ENCODE measurements at regions not wholly inside any gene's neighbourhood (a gene's known extent, or its start where the extent isn't known, plus 50 kb on each side); places are given as distances from the start of the nearest gene placed in this dataset.

DNA sequence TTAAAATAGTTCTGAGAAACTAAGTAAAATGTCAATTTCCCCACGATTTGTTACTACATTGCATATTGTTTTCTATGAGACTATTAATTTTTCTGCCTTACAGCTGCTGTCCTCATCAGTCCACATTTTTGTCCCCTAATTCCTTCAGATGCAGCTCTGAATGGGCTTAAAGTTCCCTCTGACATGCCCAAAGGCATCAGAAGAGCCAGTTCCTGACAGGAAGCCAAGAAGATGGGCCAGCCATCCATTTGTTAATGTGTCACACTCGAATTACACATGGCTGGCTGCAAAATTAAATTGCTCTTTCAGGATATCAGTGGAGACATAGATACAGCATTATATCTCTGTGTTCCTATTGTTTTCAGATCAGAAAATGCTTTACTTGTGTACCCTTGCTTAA, 1223.0 kb downstream of the EPHA7 start:
- Histone ChIP-seq H3K27me3 (ENCODE audit: control insufficient read depth in 3 of 3, insufficient read depth in 3 of 3, low read length in 3 of 3) (no peaks in the 10 kb centered on the region), H3K27ac (ENCODE audit: low read depth, low read length) (no peak overlapping the region), H3K9me3 (ENCODE audit: control insufficient read depth in 3 of 3, low read length in 3 of 3) (no peaks in the 10 kb centered on the region), H3K4me1 (ENCODE audit: control insufficient read depth in 3 of 3, insufficient read depth in 3 of 3, low read length in 3 of 3) (no peaks in the 10 kb centered on the region), H3K36me3 (ENCODE audit: control insufficient read depth in 3 of 3, insufficient read depth in 3 of 3, low read length in 3 of 3) (no peaks in the 10 kb centered on the region), H3K9ac (ENCODE audit: low read depth in 1 of 3, low read length in 3 of 3) (no peak overlapping the region), H3K4me3 (ENCODE audit: low read length in 3 of 3) (no peak overlapping the region)

DNA sequence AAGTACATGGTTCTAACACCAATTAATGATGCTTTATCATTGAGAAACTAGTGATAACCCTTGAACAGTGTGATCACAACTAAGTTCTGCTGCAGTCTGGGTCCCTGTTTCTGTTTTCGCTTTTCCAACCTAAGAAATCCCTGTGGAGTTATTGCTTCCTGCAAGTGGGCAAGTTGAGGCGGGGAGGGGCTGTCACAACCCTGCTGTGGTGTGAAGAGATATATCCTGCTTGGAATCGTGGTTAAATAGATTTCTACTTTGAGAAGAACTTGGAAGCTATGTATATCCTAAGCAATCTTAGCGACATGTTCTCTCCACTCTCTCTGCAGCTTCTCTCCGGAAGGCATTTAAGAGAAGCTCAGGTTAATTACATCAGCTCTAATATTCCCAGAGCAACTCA, 1223.6 kb downstream of the EPHA7 start:
- Histone ChIP-seq H3K36me3 (ENCODE audit: control insufficient read depth in 3 of 3, insufficient read depth in 3 of 3, low read length in 3 of 3) (no peaks in the 10 kb centered on the region), H3K9me3 (ENCODE audit: control insufficient read depth in 3 of 3, low read length in 3 of 3) (no peaks in the 10 kb centered on the region), H3K4me3 (ENCODE audit: low read length in 3 of 3) (no peak overlapping the region), H3K27ac (ENCODE audit: low read depth, low read length) (no peak overlapping the region), H3K27me3 (ENCODE audit: control insufficient read depth in 3 of 3, insufficient read depth in 3 of 3, low read length in 3 of 3) (no peaks in the 10 kb centered on the region), H3K9ac (ENCODE audit: low read depth in 1 of 3, low read length in 3 of 3) (no peak overlapping the region), H3K4me1 (ENCODE audit: control insufficient read depth in 3 of 3, insufficient read depth in 3 of 3, low read length in 3 of 3) (no peaks in the 10 kb centered on the region)

DNA sequence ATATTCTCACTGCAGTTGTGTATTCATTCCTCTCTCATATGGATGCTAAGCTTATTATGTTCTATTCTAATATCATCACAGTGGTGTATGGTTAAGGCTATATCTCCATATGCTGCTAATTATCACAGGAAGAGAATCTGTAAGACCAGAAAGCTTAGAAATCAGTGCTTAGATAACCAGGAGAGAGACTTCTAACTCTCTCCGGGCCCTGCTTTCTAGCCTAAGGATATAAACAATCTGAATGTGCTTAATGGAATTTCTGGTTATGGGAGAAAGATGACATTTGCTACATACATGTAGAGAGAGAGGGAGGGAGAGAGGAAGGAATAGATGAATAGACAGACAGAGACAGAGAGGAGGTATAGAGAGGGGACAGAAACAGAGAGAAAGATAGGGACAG, 1231.3 kb downstream of the EPHA7 start:
- Histone ChIP-seq H3K4me3 (ENCODE audit: low read length in 3 of 3) (no peak overlapping the region), H3K36me3 (ENCODE audit: control insufficient read depth in 3 of 3, insufficient read depth in 3 of 3, low read length in 3 of 3) (no peaks in the 10 kb centered on the region), H3K4me1 (ENCODE audit: control insufficient read depth in 3 of 3, insufficient read depth in 3 of 3, low read length in 3 of 3) (no peaks in the 10 kb centered on the region), H3K9me3 (ENCODE audit: control insufficient read depth in 3 of 3, low read length in 3 of 3) (no peaks in the 10 kb centered on the region), H3K27me3 (ENCODE audit: control insufficient read depth in 3 of 3, insufficient read depth in 3 of 3, low read length in 3 of 3) (no peaks in the 10 kb centered on the region), H3K27ac (ENCODE audit: low read depth, low read length) (no peak overlapping the region), H3K9ac (ENCODE audit: low read depth in 1 of 3, low read length in 3 of 3) (no peak overlapping the region)

DNA sequence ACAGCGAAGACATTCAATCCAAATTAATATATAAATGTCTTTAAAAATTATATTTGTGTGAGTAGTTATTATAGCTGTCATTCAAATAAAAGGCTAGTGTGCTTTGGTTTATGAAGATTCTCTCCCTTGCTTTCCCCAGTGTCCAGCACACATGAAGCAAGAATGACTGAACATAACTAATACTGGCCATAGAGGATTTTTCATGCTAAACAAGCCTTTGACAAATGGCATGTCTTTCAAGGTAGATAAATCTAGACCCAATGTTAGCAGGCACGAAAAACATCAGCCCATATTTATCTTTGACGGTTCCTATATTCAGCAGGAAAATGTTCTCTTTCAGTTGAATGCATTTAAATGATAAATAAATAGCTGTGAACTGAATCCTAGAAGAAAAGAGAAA, 1234.4 kb downstream of the EPHA7 start:
- Histone ChIP-seq H3K4me3 (ENCODE audit: low read length in 3 of 3) (no peak overlapping the region), H3K27ac (ENCODE audit: low read depth, low read length) (no peak overlapping the region), H3K36me3 (ENCODE audit: control insufficient read depth in 3 of 3, insufficient read depth in 3 of 3, low read length in 3 of 3) (no peaks in the 10 kb centered on the region), H3K4me1 (ENCODE audit: control insufficient read depth in 3 of 3, insufficient read depth in 3 of 3, low read length in 3 of 3) (no peaks in the 10 kb centered on the region), H3K27me3 (ENCODE audit: control insufficient read depth in 3 of 3, insufficient read depth in 3 of 3, low read length in 3 of 3) (no peaks in the 10 kb centered on the region), H3K9me3 (ENCODE audit: control insufficient read depth in 3 of 3, low read length in 3 of 3) (no peaks in the 10 kb centered on the region), H3K9ac (ENCODE audit: low read depth in 1 of 3, low read length in 3 of 3) (no peak overlapping the region)

DNA sequence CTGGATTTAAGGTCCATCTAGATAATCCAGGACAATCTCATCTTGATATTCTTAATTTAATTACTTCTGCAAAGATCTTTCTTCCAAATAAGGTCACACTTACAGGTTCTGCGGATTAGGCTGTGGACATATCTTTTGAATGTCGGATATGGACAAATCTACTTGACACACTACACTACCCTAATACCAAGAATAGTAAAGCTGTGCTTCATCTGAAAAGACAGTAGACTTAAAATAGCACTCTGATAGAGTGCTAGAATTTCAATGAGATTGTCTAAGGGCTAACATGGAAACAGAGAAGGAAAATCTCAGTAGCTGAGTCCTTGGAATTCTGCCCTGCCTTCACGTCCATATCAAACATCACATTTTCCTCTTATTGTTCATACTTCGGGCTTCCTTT, 1238.0 kb downstream of the EPHA7 start:
- no peaks in the 10 kb centered on the region for H3K4me1 ChIP-seq (ENCODE audit: control insufficient read depth in 3 of 3, insufficient read depth in 3 of 3, low read length in 3 of 3)
- H3K9ac ChIP-seq (ENCODE audit: low read depth in 1 of 3, low read length in 3 of 3) = no peak overlapping the region
- no peaks in the 10 kb centered on the region for H3K9me3 ChIP-seq (ENCODE audit: control insufficient read depth in 3 of 3, low read length in 3 of 3)
- H3K36me3 ChIP-seq (ENCODE audit: control insufficient read depth in 3 of 3, insufficient read depth in 3 of 3, low read length in 3 of 3) = no peaks in the 10 kb centered on the region
- H3K4me3 ChIP-seq (ENCODE audit: low read length in 3 of 3) = no peak overlapping the region
- no peaks in the 10 kb centered on the region for H3K27me3 ChIP-seq (ENCODE audit: control insufficient read depth in 3 of 3, insufficient read depth in 3 of 3, low read length in 3 of 3)
- no peak overlapping the region for H3K27ac ChIP-seq (ENCODE audit: low read depth, low read length)

DNA sequence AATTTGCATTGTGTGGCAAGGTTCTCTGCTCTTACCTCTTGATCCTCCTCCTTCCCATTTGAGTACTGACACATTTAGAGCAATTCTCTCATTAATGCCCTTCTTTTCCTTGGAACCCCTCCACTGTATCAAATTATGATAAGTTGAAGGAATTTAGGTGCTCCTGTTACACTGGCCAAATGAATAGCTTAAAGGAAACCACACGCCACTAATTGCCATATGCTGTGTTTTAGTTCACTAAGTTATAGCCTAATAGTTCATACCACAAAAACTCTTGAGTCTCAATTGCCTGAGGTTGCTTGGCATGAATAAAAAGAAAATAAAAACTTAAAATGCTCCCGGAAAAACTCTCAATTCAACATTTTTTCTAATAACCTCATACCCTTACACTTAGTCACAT, 1239.3 kb downstream of the EPHA7 start:
- Histone ChIP-seq H3K4me3 (ENCODE audit: low read length in 3 of 3) (no peak overlapping the region), H3K4me1 (ENCODE audit: control insufficient read depth in 3 of 3, insufficient read depth in 3 of 3, low read length in 3 of 3) (no peaks in the 10 kb centered on the region), H3K27ac (ENCODE audit: low read depth, low read length) (no peak overlapping the region), H3K27me3 (ENCODE audit: control insufficient read depth in 3 of 3, insufficient read depth in 3 of 3, low read length in 3 of 3) (no peaks in the 10 kb centered on the region), H3K9me3 (ENCODE audit: control insufficient read depth in 3 of 3, low read length in 3 of 3) (no peaks in the 10 kb centered on the region), H3K36me3 (ENCODE audit: control insufficient read depth in 3 of 3, insufficient read depth in 3 of 3, low read length in 3 of 3) (no peaks in the 10 kb centered on the region), H3K9ac (ENCODE audit: low read depth in 1 of 3, low read length in 3 of 3) (no peak overlapping the region)

DNA sequence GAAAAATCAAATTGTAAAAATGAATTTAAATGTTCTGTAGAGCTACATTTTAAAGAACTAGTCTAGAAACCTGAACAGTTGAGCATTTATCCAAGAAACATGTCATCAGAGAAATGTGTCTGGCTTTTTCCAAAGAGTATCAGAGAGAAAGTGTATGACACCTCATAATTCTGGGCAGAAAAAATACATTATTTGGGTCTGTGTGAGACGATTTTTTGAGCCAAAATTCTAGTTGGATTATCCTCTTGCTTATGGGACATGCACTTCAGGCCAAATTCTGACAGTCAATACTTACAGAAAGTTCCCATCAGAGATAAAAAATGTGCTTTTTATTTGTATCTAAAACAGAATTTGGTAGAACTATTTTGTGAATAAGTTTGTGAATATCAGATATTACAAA, 1242.7 kb downstream of the EPHA7 start:
- Histone ChIP-seq H3K27ac (ENCODE audit: low read depth, low read length) (no peak overlapping the region), H3K27me3 (ENCODE audit: control insufficient read depth in 3 of 3, insufficient read depth in 3 of 3, low read length in 3 of 3) (no peaks in the 10 kb centered on the region), H3K4me3 (ENCODE audit: low read length in 3 of 3) (no peak overlapping the region), H3K9ac (ENCODE audit: low read depth in 1 of 3, low read length in 3 of 3) (no peak overlapping the region), H3K4me1 (ENCODE audit: control insufficient read depth in 3 of 3, insufficient read depth in 3 of 3, low read length in 3 of 3) (no peaks in the 10 kb centered on the region), H3K9me3 (ENCODE audit: control insufficient read depth in 3 of 3, low read length in 3 of 3) (no peaks in the 10 kb centered on the region), H3K36me3 (ENCODE audit: control insufficient read depth in 3 of 3, insufficient read depth in 3 of 3, low read length in 3 of 3) (no peaks in the 10 kb centered on the region)

DNA sequence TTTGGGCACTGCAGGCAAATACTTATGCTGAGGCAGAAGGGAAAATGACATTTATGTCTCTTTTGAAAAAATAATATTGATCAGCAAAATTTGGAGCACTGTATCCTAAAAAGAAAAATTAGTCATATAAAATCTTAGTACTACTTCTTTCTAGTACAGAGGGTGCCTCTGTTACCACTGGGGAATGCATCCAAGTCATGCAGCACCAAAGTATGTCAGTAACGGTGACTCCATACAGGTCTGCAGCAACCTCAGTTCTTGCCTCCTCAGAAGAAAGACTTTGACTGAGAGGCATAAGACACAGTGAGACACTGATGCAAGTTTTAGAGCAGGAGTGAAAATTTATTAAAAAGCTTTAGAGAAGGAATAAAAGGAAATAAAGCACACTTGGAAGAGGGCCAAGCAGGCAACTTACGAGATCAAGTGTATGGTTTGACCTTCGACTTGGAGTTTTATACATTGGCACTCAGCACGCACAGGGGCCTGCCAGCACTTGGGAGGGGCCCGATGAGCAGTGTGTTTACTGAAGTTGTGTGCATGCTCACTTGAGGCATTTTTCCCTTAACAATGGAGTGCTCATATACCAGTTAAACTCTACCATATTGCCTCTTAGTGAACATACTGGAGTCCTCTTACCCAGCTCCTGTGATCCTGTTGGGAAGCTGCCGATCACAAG, 1244.8 kb downstream of the EPHA7 start:
- Histone ChIP-seq H3K27me3 (ENCODE audit: control insufficient read depth in 3 of 3, insufficient read depth in 3 of 3, low read length in 3 of 3) (no peaks in the 10 kb centered on the region), H3K4me3 (ENCODE audit: low read length in 3 of 3) (no peak overlapping the region), H3K9ac (ENCODE audit: low read depth in 1 of 3, low read length in 3 of 3) (no peak overlapping the region), H3K9me3 (ENCODE audit: control insufficient read depth in 3 of 3, low read length in 3 of 3) (no peaks in the 10 kb centered on the region), H3K27ac (ENCODE audit: low read depth, low read length) (no peak overlapping the region), H3K4me1 (ENCODE audit: control insufficient read depth in 3 of 3, insufficient read depth in 3 of 3, low read length in 3 of 3) (no peaks in the 10 kb centered on the region), H3K36me3 (ENCODE audit: control insufficient read depth in 3 of 3, insufficient read depth in 3 of 3, low read length in 3 of 3) (no peaks in the 10 kb centered on the region)

DNA sequence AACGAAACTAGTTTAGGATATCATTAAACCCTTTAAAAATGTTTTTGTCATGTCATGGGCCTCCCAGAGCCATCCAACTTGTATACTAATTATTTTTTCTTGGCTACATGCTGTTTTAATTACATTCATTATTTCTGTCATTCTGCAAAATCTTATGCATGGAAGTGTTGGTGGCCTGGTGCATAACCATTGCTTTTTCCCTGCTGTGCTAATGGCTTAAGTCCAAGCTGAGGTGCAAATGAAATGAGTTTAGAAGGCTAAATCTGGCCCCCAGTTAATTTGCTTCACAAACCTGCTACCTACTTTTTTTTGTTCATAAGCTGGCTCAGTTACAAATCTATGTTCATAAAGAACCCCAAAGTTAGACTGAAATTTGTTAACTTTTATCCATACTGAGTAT, 1249.9 kb downstream of the EPHA7 start:
- Histone ChIP-seq H3K4me1 (ENCODE audit: control insufficient read depth in 3 of 3, insufficient read depth in 3 of 3, low read length in 3 of 3) (no peaks in the 10 kb centered on the region), H3K9me3 (ENCODE audit: control insufficient read depth in 3 of 3, low read length in 3 of 3) (no peaks in the 10 kb centered on the region), H3K36me3 (ENCODE audit: control insufficient read depth in 3 of 3, insufficient read depth in 3 of 3, low read length in 3 of 3) (no peaks in the 10 kb centered on the region), H3K27ac (ENCODE audit: low read depth, low read length) (no peak overlapping the region), H3K4me3 (ENCODE audit: low read length in 3 of 3) (no peak overlapping the region), H3K9ac (ENCODE audit: low read depth in 1 of 3, low read length in 3 of 3) (no peak overlapping the region), H3K27me3 (ENCODE audit: control insufficient read depth in 3 of 3, insufficient read depth in 3 of 3, low read length in 3 of 3) (no peaks in the 10 kb centered on the region)

DNA sequence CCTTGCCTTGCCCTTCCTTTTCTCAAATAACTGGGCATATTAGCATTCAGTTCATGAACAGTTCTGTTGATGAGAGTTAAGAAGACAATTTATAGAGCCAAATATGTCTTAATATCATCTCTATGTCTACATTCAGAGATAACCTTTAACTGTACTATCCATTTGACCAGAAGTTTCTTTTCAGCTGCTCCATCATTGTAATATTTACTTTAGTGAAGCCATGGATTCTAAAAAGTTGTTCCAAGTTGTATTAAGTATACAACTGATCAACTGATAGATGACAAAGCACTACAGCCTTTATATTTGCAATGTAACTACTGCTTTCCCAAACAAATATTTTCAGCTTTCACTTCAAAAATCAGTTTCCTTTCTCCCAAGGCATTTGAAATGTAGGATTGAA, 1252.7 kb downstream of the EPHA7 start:
- H3K4me1 ChIP-seq (ENCODE audit: control insufficient read depth in 3 of 3, insufficient read depth in 3 of 3, low read length in 3 of 3) = no peaks in the 10 kb centered on the region
- no peaks in the 10 kb centered on the region for H3K27me3 ChIP-seq (ENCODE audit: control insufficient read depth in 3 of 3, insufficient read depth in 3 of 3, low read length in 3 of 3)
- H3K9ac ChIP-seq (ENCODE audit: low read depth in 1 of 3, low read length in 3 of 3) = no peak overlapping the region
- H3K27ac ChIP-seq (ENCODE audit: low read depth, low read length) = no peak overlapping the region
- no peaks in the 10 kb centered on the region for H3K36me3 ChIP-seq (ENCODE audit: control insufficient read depth in 3 of 3, insufficient read depth in 3 of 3, low read length in 3 of 3)
- no peaks in the 10 kb centered on the region for H3K9me3 ChIP-seq (ENCODE audit: control insufficient read depth in 3 of 3, low read length in 3 of 3)
- H3K4me3 ChIP-seq (ENCODE audit: low read length in 3 of 3) = no peak overlapping the region

DNA sequence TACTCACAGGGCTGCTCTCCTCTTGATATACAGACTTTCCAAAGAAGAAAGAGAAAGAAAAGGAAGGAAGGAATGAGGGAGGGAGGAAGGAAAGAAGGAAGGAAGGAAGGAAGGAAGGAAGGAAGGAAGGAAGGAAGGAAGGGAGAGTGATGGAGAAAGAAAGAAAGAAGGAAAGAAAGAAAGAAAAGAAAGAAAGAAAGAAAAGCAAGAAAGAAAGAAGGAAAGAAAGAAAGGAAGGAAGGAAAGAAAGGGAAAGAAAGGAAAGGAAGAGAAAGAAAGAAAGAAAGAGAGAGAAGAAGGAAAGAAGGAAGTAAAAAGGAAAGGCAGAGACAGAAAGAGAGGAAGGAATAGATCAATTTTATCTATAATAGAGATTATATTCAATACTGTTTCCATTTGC, 1257.4 kb downstream of the EPHA7 start:
- Histone ChIP-seq H3K9me3 (ENCODE audit: control insufficient read depth in 3 of 3, low read length in 3 of 3) (no peaks in the 10 kb centered on the region), H3K9ac (ENCODE audit: low read depth in 1 of 3, low read length in 3 of 3) (no peak overlapping the region), H3K4me3 (ENCODE audit: low read length in 3 of 3) (no peak overlapping the region), H3K27me3 (ENCODE audit: control insufficient read depth in 3 of 3, insufficient read depth in 3 of 3, low read length in 3 of 3) (no peaks in the 10 kb centered on the region), H3K27ac (ENCODE audit: low read depth, low read length) (no peak overlapping the region), H3K36me3 (ENCODE audit: control insufficient read depth in 3 of 3, insufficient read depth in 3 of 3, low read length in 3 of 3) (no peaks in the 10 kb centered on the region), H3K4me1 (ENCODE audit: control insufficient read depth in 3 of 3, insufficient read depth in 3 of 3, low read length in 3 of 3) (no peaks in the 10 kb centered on the region)

Data from skeletal muscle tissue (tissue), 3 donors.